Activated CD4-positive, alpha-beta memory T cell treated with anti-CD3 and anti-CD28 coated beads for 36 hours (primary cell): ENCODE measurements at regions not wholly inside any gene's neighbourhood (a gene's known extent, or its start where the extent isn't known, plus 50 kb on each side); places are given as distances from the start of the nearest gene placed in this dataset.
"Not testable (repeated sequence)": the region's sequence is repeated elsewhere in the genome, so short reads cannot be mapped to it uniquely, and the experiment has no call there.

ENCODE experiments used
- CTCF ChIA-PET: fragments of 350-600 bp; sonication (Branson Sonifier 250); formaldehyde crosslinking; loops from one replicate; lab custom pipeline; 2021; ENCODE audit warnings: antibody characterized with exemption, inconsistent platforms; lab: Charles Lee
- POLR2A ChIA-PET: fragments of 350-600 bp; sonication (Branson Sonifier 250); formaldehyde crosslinking; loops from one replicate; lab custom pipeline; 2021; ENCODE audit warnings: antibody characterized with exemption; lab: Charles Lee
- DNase-seq: peaks from one replicate; pipeline ENCODE4 v3.0.0-alpha.2; 2020
- H3K27ac Mint-ChIP-seq: one replicate; pipeline ENCODE4 v1.8.0; 2021; ENCODE audit warnings: mixed read lengths
- H3K27me3 Mint-ChIP-seq: one replicate; pipeline ENCODE4 v1.8.0; 2021; ENCODE audit warnings: mixed read lengths
- H3K36me3 Mint-ChIP-seq: one replicate; pipeline ENCODE4 v1.8.0; 2021; ENCODE audit warnings: mixed read lengths
- H3K4me1 Mint-ChIP-seq: one replicate; pipeline ENCODE4 v1.8.0; 2021; ENCODE audit warnings: low read depth, mixed read lengths
- H3K4me3 Mint-ChIP-seq: one replicate; pipeline ENCODE4 v1.8.0; 2021; ENCODE audit warnings: mild to moderate bottlenecking, mixed read lengths
- H3K9me3 Mint-ChIP-seq: one replicate; pipeline ENCODE4 v1.8.0; 2021; ENCODE audit warnings: mixed read lengths
- intact Hi-C: fragments of 100-400 bp; cut with micrococcal nuclease; formaldehyde crosslinking; loops from one replicate; pipeline ENCODE4 v1.15.1; 2023

DNA sequence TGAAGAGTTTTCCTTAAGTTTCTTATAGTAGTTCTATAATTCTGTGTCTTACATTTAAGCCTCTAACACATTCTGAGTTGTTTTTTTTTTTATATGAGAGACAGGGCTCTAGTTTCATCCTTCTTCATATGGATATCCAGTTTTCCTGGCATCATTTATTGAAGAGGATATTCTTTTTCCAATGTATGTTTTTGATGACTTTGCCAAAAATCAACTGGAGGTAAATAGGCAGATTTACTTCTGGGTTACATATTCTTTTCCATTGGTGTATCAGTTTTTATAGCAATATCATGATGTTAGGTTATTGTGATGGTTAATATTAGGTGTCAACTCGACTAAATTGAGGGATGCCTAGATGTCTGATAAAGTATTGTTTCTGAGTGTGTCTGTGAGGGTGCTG is 650.7 kb upstream of the GRID2 start:
- Mint-ChIP-seq H3K36me3 (no peaks in the 10 kb centered on the region), H3K9me3 (peaks cover 19% of the 10 kb centered on the region), H3K27ac (no peak overlapping the region), H3K4me1 (no peaks in the 10 kb centered on the region), H3K4me3 (no peak overlapping the region), H3K27me3 (no peaks in the 10 kb centered on the region)
- CTCF ChIA-PET: no interaction called here
- DNase-seq: no peak
- intact Hi-C loops: no loop called here
- POLR2A ChIA-PET: no interaction called here

DNA sequence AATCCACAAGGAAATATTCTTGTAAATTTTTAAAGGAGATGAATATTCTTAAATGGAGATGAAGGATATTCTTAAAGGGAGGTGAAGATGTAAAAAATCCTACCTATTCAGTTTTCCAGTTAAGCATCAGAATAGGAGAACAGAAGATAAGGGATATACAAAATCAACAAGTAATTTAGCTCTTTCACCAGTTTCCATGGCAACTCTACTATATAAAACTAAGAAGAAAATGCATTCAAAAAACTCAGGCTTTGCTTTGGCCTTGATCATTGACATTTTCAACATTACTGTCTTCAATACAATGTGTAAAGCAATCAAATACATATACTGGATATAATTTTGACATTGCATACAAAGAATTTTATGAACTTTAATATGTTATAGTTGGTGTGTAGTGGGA is 622.7 kb upstream of the GRID2 start:
- peaks cover 9% of the 10 kb centered on the region for H3K9me3 Mint-ChIP-seq
- no peaks in the 10 kb centered on the region for H3K27me3 Mint-ChIP-seq
- no peaks in the 10 kb centered on the region for H3K4me1 Mint-ChIP-seq
- ChIA-PET POLR2A (no interaction called here), CTCF (no interaction called here)
- intact Hi-C loops: no loop called here
- H3K4me3 Mint-ChIP-seq: no peak overlapping the region
- no peaks in the 10 kb centered on the region for H3K36me3 Mint-ChIP-seq
- no peak overlapping the region for H3K27ac Mint-ChIP-seq
- no peak for DNase-seq

DNA sequence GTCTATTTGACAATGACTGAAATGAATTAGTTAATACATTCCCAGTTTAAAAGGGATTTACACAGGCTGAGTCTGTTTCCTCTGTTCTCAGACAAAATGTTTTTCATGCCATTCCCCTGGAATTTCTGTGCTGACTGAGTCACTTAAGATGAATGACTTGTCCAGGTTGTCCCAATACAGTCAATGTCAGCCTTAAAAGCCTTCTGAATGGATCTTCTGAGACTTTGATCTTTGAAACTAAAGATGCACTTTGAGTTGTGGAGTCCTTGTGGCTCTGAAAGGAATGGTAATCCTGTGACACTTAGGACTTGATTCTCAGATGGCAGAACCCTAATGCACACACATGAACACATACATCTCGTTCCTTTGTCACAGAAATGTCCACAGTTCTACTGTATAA is 622.2 kb upstream of the GRID2 start:
- H3K36me3 Mint-ChIP-seq: no peaks in the 10 kb centered on the region
- H3K27ac Mint-ChIP-seq: no peak overlapping the region
- H3K9me3 Mint-ChIP-seq: peaks cover 9% of the 10 kb centered on the region
- no peak for DNase-seq
- POLR2A ChIA-PET: no interaction called here
- CTCF ChIA-PET: no interaction called here
- no peaks in the 10 kb centered on the region for H3K4me1 Mint-ChIP-seq
- no peak overlapping the region for H3K4me3 Mint-ChIP-seq
- no peaks in the 10 kb centered on the region for H3K27me3 Mint-ChIP-seq
- intact Hi-C loops: no loop called here

DNA sequence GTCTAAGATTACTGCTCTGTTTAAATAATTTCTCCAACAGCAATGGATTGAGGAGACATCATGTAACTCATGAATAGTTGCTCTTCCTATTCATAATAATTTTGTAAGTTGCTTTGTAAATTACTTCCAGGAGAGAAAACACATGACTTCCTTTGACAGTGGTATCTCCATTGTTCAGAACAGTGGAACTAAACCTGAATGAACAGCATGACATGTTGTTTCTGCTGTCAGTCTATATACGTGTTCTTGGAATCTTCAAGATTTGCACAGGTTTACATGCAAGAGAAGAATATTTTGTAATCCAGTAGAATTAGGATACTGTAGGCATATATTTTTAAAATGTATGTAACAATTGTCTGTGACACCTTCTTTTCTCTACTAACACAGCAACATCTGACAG is 618.8 kb upstream of the GRID2 start:
- no peak for DNase-seq
- ChIA-PET POLR2A (no interaction called here), CTCF (no interaction called here)
- peaks cover 9% of the 10 kb centered on the region for H3K9me3 Mint-ChIP-seq
- H3K27me3 Mint-ChIP-seq: no peaks in the 10 kb centered on the region
- H3K27ac Mint-ChIP-seq: no peak overlapping the region
- no peaks in the 10 kb centered on the region for H3K4me1 Mint-ChIP-seq
- H3K36me3 Mint-ChIP-seq: no peaks in the 10 kb centered on the region
- intact Hi-C loops: no loop called here
- no peak overlapping the region for H3K4me3 Mint-ChIP-seq

DNA sequence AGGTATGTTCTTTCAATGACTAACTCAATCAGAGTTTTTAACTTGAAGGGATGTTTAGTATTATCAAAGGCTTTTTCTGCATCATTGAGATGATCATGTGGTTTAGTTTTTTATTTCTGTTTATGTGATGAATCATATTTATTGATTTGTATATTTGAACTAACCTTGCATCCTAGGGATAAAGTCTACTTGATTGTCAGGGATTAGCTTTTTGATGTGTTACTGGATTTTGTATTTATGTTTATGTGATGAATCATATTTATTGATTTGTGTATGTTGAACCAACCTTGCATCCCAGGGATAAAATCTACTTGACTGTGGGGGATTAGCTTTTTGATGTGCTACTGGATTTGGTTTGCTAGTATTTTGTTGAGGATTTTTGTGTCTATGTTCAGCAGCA is 615.4 kb upstream of the GRID2 start:
- Mint-ChIP-seq H3K4me1 (no peaks in the 10 kb centered on the region), H3K4me3 (no peak overlapping the region), H3K27ac (no peak overlapping the region), H3K36me3 (no peaks in the 10 kb centered on the region), H3K27me3 (no peaks in the 10 kb centered on the region), H3K9me3 (peaks cover 11% of the 10 kb centered on the region)
- ChIA-PET POLR2A (no interaction called here), CTCF (no interaction called here)
- no peak for DNase-seq
- intact Hi-C loops: no loop called here

DNA sequence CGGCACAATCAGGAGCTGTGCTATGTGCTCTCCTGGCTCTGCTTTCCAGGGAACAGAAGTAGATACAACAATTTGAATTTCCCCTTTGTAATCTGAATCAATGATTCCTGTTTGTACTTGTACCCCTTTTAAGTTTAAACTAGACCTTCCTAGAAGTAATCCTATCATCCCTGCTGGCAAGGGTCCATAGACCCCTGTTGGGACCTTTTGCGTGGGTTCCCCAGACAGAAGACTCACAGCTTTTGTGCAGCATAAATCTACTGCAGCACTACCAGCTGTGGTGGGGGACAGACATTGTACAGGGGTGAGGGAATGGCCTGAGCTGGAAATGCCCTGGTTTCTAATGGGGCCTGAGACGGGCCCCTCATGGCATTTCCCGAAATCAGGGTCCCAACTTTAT is 604.1 kb upstream of the GRID2 start:
- H3K4me3 Mint-ChIP-seq, H3K4me1 Mint-ChIP-seq, H3K27ac Mint-ChIP-seq, H3K36me3 Mint-ChIP-seq, DNase-seq, intact Hi-C loops, CTCF ChIA-PET, POLR2A ChIA-PET, H3K27me3 Mint-ChIP-seq: not testable (repeated sequence)
- peaks cover 17% of the 10 kb centered on the region for H3K9me3 Mint-ChIP-seq

DNA sequence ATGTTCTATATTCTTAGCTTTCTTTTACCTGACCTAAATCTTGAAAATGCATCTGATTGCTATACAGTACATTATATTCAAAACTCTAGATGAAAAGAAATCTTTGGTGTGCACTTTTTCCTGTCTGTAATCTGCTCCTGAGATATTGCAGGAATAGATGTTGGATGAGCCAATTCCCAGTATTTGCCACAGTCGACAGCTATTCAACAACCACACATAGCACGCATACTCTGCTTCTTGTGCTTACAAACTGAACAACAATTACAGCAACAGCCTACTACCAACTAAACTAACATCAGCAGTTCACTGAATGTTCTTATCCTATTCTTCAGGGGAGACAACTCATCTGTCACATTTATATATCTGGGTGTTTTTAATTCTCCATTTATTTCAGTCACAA is 573.9 kb upstream of the GRID2 start:
- no peak for DNase-seq
- Mint-ChIP-seq H3K36me3 (no peaks in the 10 kb centered on the region), H3K27ac (no peak overlapping the region), H3K4me3 (no peak overlapping the region), H3K27me3 (no peaks in the 10 kb centered on the region), H3K9me3 (peaks cover 4% of the 10 kb centered on the region), H3K4me1 (no peaks in the 10 kb centered on the region)
- CTCF ChIA-PET: no interaction called here
- POLR2A ChIA-PET: no interaction called here
- intact Hi-C loops: no loop called here

DNA sequence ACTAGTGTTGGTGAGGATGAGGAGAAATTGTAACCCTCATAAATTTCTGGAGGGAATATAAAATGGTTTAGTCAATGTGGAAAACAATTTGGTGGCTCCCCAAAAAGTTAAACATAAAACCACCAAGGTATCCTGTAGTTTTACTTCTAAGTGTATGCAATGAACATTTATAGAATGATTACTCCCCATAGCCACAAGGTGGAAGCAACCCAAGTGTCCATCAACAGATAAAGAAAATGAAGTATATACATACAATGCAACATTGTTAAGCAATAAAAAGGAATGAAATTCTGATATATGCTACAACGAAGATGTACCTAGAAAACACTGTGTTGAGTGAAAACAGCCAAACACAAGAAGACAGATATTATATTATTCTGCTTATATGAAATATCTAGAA is 569.1 kb upstream of the GRID2 start:
- no peak overlapping the region for H3K27ac Mint-ChIP-seq
- no peak for DNase-seq
- intact Hi-C loops: no loop called here
- no peaks in the 10 kb centered on the region for H3K36me3 Mint-ChIP-seq
- H3K4me3 Mint-ChIP-seq: no peak overlapping the region
- peaks cover 5% of the 10 kb centered on the region for H3K9me3 Mint-ChIP-seq
- CTCF ChIA-PET: no interaction called here
- no peaks in the 10 kb centered on the region for H3K4me1 Mint-ChIP-seq
- POLR2A ChIA-PET: no interaction called here
- H3K27me3 Mint-ChIP-seq: no peaks in the 10 kb centered on the region

DNA sequence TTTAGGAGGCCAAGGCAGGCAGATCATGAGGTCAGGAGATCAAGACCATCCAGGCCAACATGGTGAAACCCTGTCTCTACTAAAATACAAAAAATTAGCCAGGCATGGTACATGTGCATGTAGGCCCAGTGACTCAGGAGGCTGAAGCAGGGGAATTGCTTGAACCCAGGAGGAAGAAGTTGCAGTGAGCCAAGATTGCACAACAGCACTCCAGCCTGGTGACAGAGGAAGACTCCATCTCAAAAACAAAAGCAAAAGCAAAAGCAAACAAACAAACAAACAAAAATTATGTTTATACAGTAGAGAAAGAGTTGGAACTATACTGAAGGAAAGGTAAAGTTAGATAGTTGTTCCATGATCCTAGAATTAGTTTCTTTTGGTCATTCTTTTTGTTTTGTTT is 564.9 kb upstream of the GRID2 start:
- DNase-seq, POLR2A ChIA-PET, H3K4me3 Mint-ChIP-seq, intact Hi-C loops, H3K4me1 Mint-ChIP-seq, CTCF ChIA-PET, H3K27ac Mint-ChIP-seq, H3K27me3 Mint-ChIP-seq, H3K36me3 Mint-ChIP-seq: not testable (repeated sequence)
- peaks cover 12% of the 10 kb centered on the region for H3K9me3 Mint-ChIP-seq

DNA sequence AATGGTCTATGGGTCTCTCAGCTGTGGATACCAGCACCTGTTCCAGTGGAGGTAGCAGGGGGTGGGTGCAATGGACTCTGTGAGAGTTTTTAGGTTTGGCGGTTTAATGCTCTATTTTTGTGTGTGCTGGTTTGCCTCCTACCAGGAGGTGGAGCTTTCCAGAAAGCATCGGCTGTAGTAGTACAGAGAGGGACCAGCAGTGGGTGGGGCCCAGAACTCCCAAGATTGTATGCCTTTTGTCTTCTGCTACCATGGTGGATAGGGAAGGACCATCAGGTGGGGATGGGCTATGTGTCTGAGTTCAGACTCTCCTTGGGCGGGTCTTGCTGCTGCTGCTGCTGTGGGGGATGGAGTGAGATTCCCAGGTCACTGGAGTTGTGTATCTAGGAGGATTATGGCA is 557.2 kb upstream of the GRID2 start:
- H3K36me3 Mint-ChIP-seq: no peaks in the 10 kb centered on the region
- ChIA-PET CTCF (interaction anchor here (0.6 kb wide), 1 partner anchor 61 kb away, joined by 3 read pairs; no protein-coding TSS in a partner anchor), POLR2A (no interaction called here)
- H3K4me3 Mint-ChIP-seq: no peak overlapping the region
- DNase-seq: no peak
- no peak overlapping the region for H3K27ac Mint-ChIP-seq
- H3K27me3 Mint-ChIP-seq: no peaks in the 10 kb centered on the region
- intact Hi-C loops: no loop called here
- peaks cover 27% of the 10 kb centered on the region for H3K9me3 Mint-ChIP-seq
- H3K4me1 Mint-ChIP-seq: no peaks in the 10 kb centered on the region

DNA sequence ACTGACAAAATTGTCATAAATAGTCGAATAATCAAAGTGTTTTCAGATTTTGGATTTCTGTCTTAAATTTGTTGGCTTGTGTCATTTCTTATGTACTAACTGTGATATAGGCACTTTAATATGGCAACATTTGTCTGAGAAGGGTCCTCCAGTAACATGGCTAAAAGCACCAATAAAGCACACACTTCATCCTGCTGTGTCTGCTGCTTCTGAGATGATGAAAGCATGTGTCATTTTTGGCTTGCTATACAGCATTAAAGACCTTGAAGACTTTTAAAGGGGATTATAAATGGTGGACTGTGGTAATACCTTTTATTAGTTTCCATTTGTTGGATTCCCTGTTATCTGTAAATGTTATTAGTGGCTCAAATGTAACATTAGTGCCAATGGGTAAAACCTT is 551.8 kb upstream of the GRID2 start:
- ChIA-PET POLR2A (no interaction called here), CTCF (no interaction called here)
- Mint-ChIP-seq H3K27me3 (no peaks in the 10 kb centered on the region), H3K27ac (no peak overlapping the region), H3K9me3 (peaks cover 3% of the 10 kb centered on the region), H3K36me3 (no peaks in the 10 kb centered on the region), H3K4me1 (no peaks in the 10 kb centered on the region), H3K4me3 (no peak overlapping the region)
- no peak for DNase-seq
- intact Hi-C loops: no loop called here

DNA sequence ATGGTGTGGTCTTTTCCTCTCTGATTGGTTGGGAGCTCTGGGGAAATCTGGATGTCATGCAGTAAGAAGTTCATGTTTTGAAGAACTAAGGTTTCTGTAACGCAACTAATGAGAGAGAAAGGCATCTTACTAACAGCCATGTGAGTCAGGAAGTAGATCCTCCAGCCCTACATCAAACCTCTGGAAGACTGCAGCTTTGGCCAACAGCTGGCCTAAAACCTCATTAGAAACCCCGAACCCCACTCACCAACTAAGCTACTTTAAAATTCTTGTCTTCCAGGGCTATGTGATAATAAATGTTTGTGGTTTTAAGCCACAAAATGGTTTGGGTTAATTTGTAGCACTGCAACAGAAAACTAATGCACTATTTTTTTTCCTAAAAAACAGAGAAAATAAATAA is 549.0 kb upstream of the GRID2 start:
- no peaks in the 10 kb centered on the region for H3K27me3 Mint-ChIP-seq
- intact Hi-C loops: no loop called here
- H3K27ac Mint-ChIP-seq: no peak overlapping the region
- no peaks in the 10 kb centered on the region for H3K36me3 Mint-ChIP-seq
- H3K9me3 Mint-ChIP-seq: peaks cover 3% of the 10 kb centered on the region
- H3K4me1 Mint-ChIP-seq: no peaks in the 10 kb centered on the region
- no peak overlapping the region for H3K4me3 Mint-ChIP-seq
- ChIA-PET POLR2A (no interaction called here), CTCF (no interaction called here)
- no peak for DNase-seq

DNA sequence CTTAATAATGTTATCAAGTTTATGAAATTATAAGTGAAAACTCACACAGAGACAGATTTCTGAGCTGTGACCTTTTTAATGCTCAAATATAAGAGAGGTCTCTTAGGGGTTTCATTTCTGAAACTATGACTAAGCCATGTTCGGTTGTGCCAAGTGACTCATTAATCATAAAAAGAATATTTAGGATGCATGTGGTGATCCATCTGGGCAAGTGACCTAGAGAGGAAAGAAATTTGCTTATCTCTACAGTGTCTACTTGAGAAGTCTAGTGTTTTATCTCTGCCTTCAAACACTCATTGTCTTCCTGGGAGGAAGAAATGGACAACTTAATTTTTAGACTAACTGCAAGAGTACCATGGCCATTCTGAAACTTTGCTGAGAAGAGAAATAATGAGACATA is 545.3 kb upstream of the GRID2 start:
- Mint-ChIP-seq H3K4me3 (no peak overlapping the region), H3K27ac (no peak overlapping the region), H3K36me3 (no peaks in the 10 kb centered on the region), H3K9me3 (peaks cover 3% of the 10 kb centered on the region), H3K4me1 (no peaks in the 10 kb centered on the region), H3K27me3 (no peaks in the 10 kb centered on the region)
- intact Hi-C loops: no loop called here
- ChIA-PET POLR2A (no interaction called here), CTCF (no interaction called here)
- no peak for DNase-seq

DNA sequence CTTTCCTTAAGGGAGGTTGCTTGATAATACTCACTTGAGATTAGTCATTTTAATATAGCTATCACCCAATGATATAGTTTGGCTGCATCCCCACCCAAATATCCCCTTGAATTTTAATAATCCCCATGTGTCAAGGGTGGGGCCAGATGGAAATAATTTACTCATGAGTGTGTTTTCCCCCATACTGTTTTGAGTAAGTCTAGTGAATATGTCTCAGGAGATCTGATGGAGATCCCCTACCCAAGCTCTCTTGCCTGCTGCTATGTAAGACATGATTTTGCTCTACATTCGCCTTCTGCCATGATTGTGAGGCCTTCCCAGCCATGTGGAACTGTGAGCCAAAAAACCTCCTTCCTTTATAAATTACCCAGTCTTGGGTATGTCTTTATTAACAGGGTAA is 539.7 kb upstream of the GRID2 start:
- no peak overlapping the region for H3K27ac Mint-ChIP-seq
- DNase-seq: no peak
- no peaks in the 10 kb centered on the region for H3K36me3 Mint-ChIP-seq
- H3K27me3 Mint-ChIP-seq: no peaks in the 10 kb centered on the region
- POLR2A ChIA-PET: no interaction called here
- H3K4me3 Mint-ChIP-seq: no peak overlapping the region
- peaks cover 4% of the 10 kb centered on the region for H3K9me3 Mint-ChIP-seq
- intact Hi-C loops: no loop called here
- no peaks in the 10 kb centered on the region for H3K4me1 Mint-ChIP-seq
- CTCF ChIA-PET: interaction anchor here (0.6 kb wide), 1 partner anchor 13 kb away, joined by 3 read pairs; no protein-coding TSS in a partner anchor
